NCI-H1048 (cell line): ENCODE measurements at regions not wholly inside any gene's neighbourhood (a gene's known extent, or its start where the extent isn't known, plus 50 kb on each side); places are given as distances from the start of the nearest gene placed in this dataset.

Experiments
- DNase-seq: peaks from one replicate; lab custom pipeline; 2025; lab: John Stamatoyannopoulos, UW

- no peak for DNase-seq
Measured at GRCh38 chr9:7394002-7394774, 405.4 kb downstream of the DMAC1 start.

GRCh38 chr9:7392148-7392547 lies 407.4 kb downstream of the DMAC1 start:
- no peak for DNase-seq

GRCh38 chr9:7388755-7389154 lies 410.8 kb downstream of the DMAC1 start:
- no peak for DNase-seq

- no peak for DNase-seq
Measured at GRCh38 chr9:7387840-7388239, 411.7 kb downstream of the DMAC1 start.

GRCh38 chr9:7382304-7382703 lies 417.3 kb downstream of the DMAC1 start:
- no peak for DNase-seq

GRCh38 chr9:7377489-7377888 lies 422.1 kb downstream of the DMAC1 start:
- DNase-seq, result no peak

GRCh38 chr9:7376833-7377232 lies 422.7 kb downstream of the DMAC1 start:
- DNase-seq, result no peak

- no peak for DNase-seq
Measured at GRCh38 chr9:7376213-7376612, 423.4 kb downstream of the DMAC1 start.

GRCh38 chr9:7375013-7375511 lies 424.5 kb downstream of the DMAC1 start:
- no peak for DNase-seq

GRCh38 chr9:7370988-7371387 lies 428.6 kb downstream of the DMAC1 start:
- no peak for DNase-seq

GRCh38 chr9:7370381-7370780 lies 429.2 kb downstream of the DMAC1 start:
- DNase-seq, result no peak

- DNase-seq, result no peak
Measured at GRCh38 chr9:7369384-7369821, 430.2 kb downstream of the DMAC1 start.

- no peak for DNase-seq
Measured at GRCh38 chr9:7368410-7369292, 430.9 kb downstream of the DMAC1 start.

- DNase-seq, result no peak
Measured at GRCh38 chr9:7367726-7368125, 431.9 kb downstream of the DMAC1 start.

- DNase-seq, result no peak
Measured at GRCh38 chr9:7366121-7366520, 433.5 kb downstream of the DMAC1 start.

GRCh38 chr9:7363777-7364477 lies 435.7 kb downstream of the DMAC1 start:
- no peak for DNase-seq

GRCh38 chr9:7360513-7360912 lies 439.1 kb downstream of the DMAC1 start:
- DNase-seq, result no peak

- no peak for DNase-seq
Measured at GRCh38 chr9:7358876-7359275, 440.7 kb downstream of the DMAC1 start.

GRCh38 chr9:7354704-7355103 lies 444.9 kb downstream of the DMAC1 start:
- no peak for DNase-seq

- DNase-seq, result no peak
Measured at GRCh38 chr9:7348692-7349091, 450.9 kb downstream of the DMAC1 start.

- no peak for DNase-seq
Measured at GRCh38 chr9:7347556-7347955, 452.0 kb downstream of the DMAC1 start.

- DNase-seq, result no peak
Measured at GRCh38 chr9:7346144-7346543, 453.4 kb downstream of the DMAC1 start.
